Activated naive CD8-positive, alpha-beta T cell treated with anti-CD3 and anti-CD28 coated beads, Interleukin-2, amount 50 U/mL, for 24 hours (primary cell): ENCODE measurements at regions not wholly inside any gene's neighbourhood (a gene's known extent, or its start where the extent isn't known, plus 50 kb on each side); places are given as distances from the start of the nearest gene placed in this dataset.

Experiments
- ATAC-seq: fragments of 150-1000 bp; cut with Tn5 transposase; one replicate; pipeline ENCODE4 v1.10.0; 2021
- DNase-seq: peaks from one replicate; pipeline ENCODE4 v3.0.0; 2021
- H3K27ac Mint-ChIP-seq: one replicate; pipeline ENCODE4 v1.8.0; 2021; ENCODE audit warnings: mild to moderate bottlenecking, mixed read lengths
- H3K27me3 Mint-ChIP-seq: one replicate; pipeline ENCODE4 v1.8.0; 2021; ENCODE audit warnings: mixed read lengths
- H3K36me3 Mint-ChIP-seq: one replicate; pipeline ENCODE4 v1.8.0; 2021; ENCODE audit warnings: low read depth, mixed read lengths
- H3K4me1 Mint-ChIP-seq: one replicate; pipeline ENCODE4 v1.8.0; 2021; ENCODE audit warnings: mixed read lengths
- H3K4me3 Mint-ChIP-seq: one replicate; pipeline ENCODE4 v1.8.0; 2021; ENCODE audit warnings: mild to moderate bottlenecking, moderate library complexity, mixed read lengths
- H3K9me3 Mint-ChIP-seq: one replicate; pipeline ENCODE4 v1.8.0; 2021; ENCODE audit warnings: mixed read lengths

- no peaks in the 10 kb centered on the region for H3K4me1 Mint-ChIP-seq
- peaks cover 19% of the 10 kb centered on the region for H3K9me3 Mint-ChIP-seq
- DNase-seq = no peak
- no peak overlapping the region for H3K27ac Mint-ChIP-seq
- H3K36me3 Mint-ChIP-seq = no peaks in the 10 kb centered on the region
- no peaks in the 10 kb centered on the region for H3K27me3 Mint-ChIP-seq
- no peak for ATAC-seq
- H3K4me3 Mint-ChIP-seq = no peak overlapping the region
Observed at GRCh38 chr18:40652321-40652720, 1302.7 kb upstream of the PIK3C3 start.

GRCh38 chr18:40651163-40651562, 1303.9 kb upstream of the PIK3C3 start:
- H3K27ac Mint-ChIP-seq = no peak overlapping the region
- no peak overlapping the region for H3K4me3 Mint-ChIP-seq
- no peak for ATAC-seq
- H3K9me3 Mint-ChIP-seq = peaks cover 19% of the 10 kb centered on the region
- H3K27me3 Mint-ChIP-seq = no peaks in the 10 kb centered on the region
- DNase-seq = no peak
- H3K36me3 Mint-ChIP-seq = no peaks in the 10 kb centered on the region
- H3K4me1 Mint-ChIP-seq = no peaks in the 10 kb centered on the region

- Mint-ChIP-seq H3K9me3 (peaks cover 7% of the 10 kb centered on the region), H3K27ac (no peak overlapping the region), H3K4me1 (no peaks in the 10 kb centered on the region), H3K36me3 (no peaks in the 10 kb centered on the region), H3K4me3 (no peak overlapping the region), H3K27me3 (no peaks in the 10 kb centered on the region)
- DNase-seq (no peak), ATAC-seq (no peak)
Observed at GRCh38 chr18:40642692-40643229, 1312.3 kb upstream of the PIK3C3 start.

- Mint-ChIP-seq H3K27me3 (no peaks in the 10 kb centered on the region), H3K27ac (no peak overlapping the region), H3K4me1 (no peaks in the 10 kb centered on the region), H3K36me3 (no peaks in the 10 kb centered on the region), H3K4me3 (no peak overlapping the region), H3K9me3 (peaks cover 15% of the 10 kb centered on the region)
- no peak for ATAC-seq
- no peak for DNase-seq
Observed at GRCh38 chr18:40631319-40631718, 1323.7 kb upstream of the PIK3C3 start.

- H3K4me3 Mint-ChIP-seq = no peak overlapping the region
- H3K27ac Mint-ChIP-seq = no peak overlapping the region
- H3K36me3 Mint-ChIP-seq = no peaks in the 10 kb centered on the region
- ATAC-seq = no peak
- no peaks in the 10 kb centered on the region for H3K27me3 Mint-ChIP-seq
- H3K4me1 Mint-ChIP-seq = no peaks in the 10 kb centered on the region
- H3K9me3 Mint-ChIP-seq = peaks cover 11% of the 10 kb centered on the region
- DNase-seq = no peak
Observed at GRCh38 chr18:40630496-40630895, 1324.5 kb upstream of the PIK3C3 start.

- Mint-ChIP-seq H3K27ac (no peak overlapping the region), H3K9me3 (peaks cover 16% of the 10 kb centered on the region)
- no peak for ATAC-seq
Observed at GRCh38 chr18:40624959-40625358, 1330.1 kb upstream of the PIK3C3 start.

GRCh38 chr18:40613721-40614120, 1341.3 kb upstream of the PIK3C3 start:
- no peak overlapping the region for H3K4me3 Mint-ChIP-seq
- no peak for ATAC-seq
- no peaks in the 10 kb centered on the region for H3K36me3 Mint-ChIP-seq
- no peak for DNase-seq
- H3K27ac Mint-ChIP-seq = no peak overlapping the region
- H3K4me1 Mint-ChIP-seq = no peaks in the 10 kb centered on the region
- peaks cover 6% of the 10 kb centered on the region for H3K9me3 Mint-ChIP-seq
- H3K27me3 Mint-ChIP-seq = no peaks in the 10 kb centered on the region

More at GRCh38 chr18:40624959-40625358, 1330.1 kb upstream of the PIK3C3 start:
- H3K4me1 Mint-ChIP-seq = no peaks in the 10 kb centered on the region
- H3K27me3 Mint-ChIP-seq = no peaks in the 10 kb centered on the region
- H3K36me3 Mint-ChIP-seq = no peaks in the 10 kb centered on the region
- H3K4me3 Mint-ChIP-seq = no peak overlapping the region
- no peak for DNase-seq

GRCh38 chr18:40612356-40612755, 1342.7 kb upstream of the PIK3C3 start:
- H3K36me3 Mint-ChIP-seq = no peaks in the 10 kb centered on the region
- DNase-seq = no peak
- H3K4me1 Mint-ChIP-seq = no peaks in the 10 kb centered on the region
- peaks cover 12% of the 10 kb centered on the region for H3K9me3 Mint-ChIP-seq
- H3K27ac Mint-ChIP-seq = no peak overlapping the region
- ATAC-seq = no peak
- no peak overlapping the region for H3K4me3 Mint-ChIP-seq
- H3K27me3 Mint-ChIP-seq = no peaks in the 10 kb centered on the region

GRCh38 chr18:40608226-40608625, 1346.8 kb upstream of the PIK3C3 start:
- Mint-ChIP-seq H3K4me1 (no peaks in the 10 kb centered on the region), H3K9me3 (peaks cover 14% of the 10 kb centered on the region), H3K27ac (no peak overlapping the region), H3K36me3 (no peaks in the 10 kb centered on the region), H3K4me3 (no peak overlapping the region), H3K27me3 (no peaks in the 10 kb centered on the region)
- no peak for DNase-seq
- ATAC-seq = no peak

- no peaks in the 10 kb centered on the region for H3K4me1 Mint-ChIP-seq
Observed at GRCh38 chr18:40607542-40608148, 1347.4 kb upstream of the PIK3C3 start.

GRCh38 chr18:40606996-40607395, 1348.0 kb upstream of the PIK3C3 start:
- Mint-ChIP-seq H3K36me3 (no peaks in the 10 kb centered on the region), H3K27me3 (no peaks in the 10 kb centered on the region), H3K9me3 (peaks cover 17% of the 10 kb centered on the region), H3K4me3 (no peak overlapping the region), H3K27ac (no peak overlapping the region), H3K4me1 (no peaks in the 10 kb centered on the region)
- no peak for DNase-seq
- ATAC-seq = no peak

More at GRCh38 chr18:40607542-40608148, 1347.4 kb upstream of the PIK3C3 start:
- Mint-ChIP-seq H3K27ac (no peak overlapping the region), H3K4me3 (no peak overlapping the region), H3K27me3 (no peaks in the 10 kb centered on the region), H3K36me3 (no peaks in the 10 kb centered on the region), H3K9me3 (peaks cover 17% of the 10 kb centered on the region)
- no peak for DNase-seq
- ATAC-seq = no peak

- Mint-ChIP-seq H3K4me3 (no peak overlapping the region), H3K9me3 (peaks cover 4% of the 10 kb centered on the region), H3K27ac (no peak overlapping the region), H3K27me3 (no peaks in the 10 kb centered on the region), H3K36me3 (no peaks in the 10 kb centered on the region), H3K4me1 (no peaks in the 10 kb centered on the region)
- DNase-seq = no peak
- ATAC-seq = no peak
Observed at GRCh38 chr18:40583671-40584070, 1371.4 kb upstream of the PIK3C3 start.

- Mint-ChIP-seq H3K4me1 (no peaks in the 10 kb centered on the region), H3K27ac (no peak overlapping the region), H3K4me3 (no peak overlapping the region), H3K36me3 (no peaks in the 10 kb centered on the region), H3K27me3 (no peaks in the 10 kb centered on the region), H3K9me3 (peaks cover 4% of the 10 kb centered on the region)
- DNase-seq (no peak), ATAC-seq (no peak)
Observed at GRCh38 chr18:40582105-40582504, 1372.9 kb upstream of the PIK3C3 start.

GRCh38 chr18:40577981-40578365, 1377.1 kb upstream of the PIK3C3 start:
- no peak for ATAC-seq

GRCh38 chr18:40577239-40577980, 1377.6 kb upstream of the PIK3C3 start:
- no peak overlapping the region for H3K4me3 Mint-ChIP-seq
- H3K4me1 Mint-ChIP-seq = no peaks in the 10 kb centered on the region
- H3K27ac Mint-ChIP-seq = no peak overlapping the region
- no peaks in the 10 kb centered on the region for H3K27me3 Mint-ChIP-seq
- ATAC-seq = no peak
- H3K9me3 Mint-ChIP-seq = no peaks in the 10 kb centered on the region
- no peak for DNase-seq
- no peaks in the 10 kb centered on the region for H3K36me3 Mint-ChIP-seq

More at GRCh38 chr18:40577981-40578365, 1377.1 kb upstream of the PIK3C3 start:
- no peaks in the 10 kb centered on the region for H3K27me3 Mint-ChIP-seq
- H3K9me3 Mint-ChIP-seq = no peaks in the 10 kb centered on the region
- H3K4me3 Mint-ChIP-seq = no peak overlapping the region
- no peaks in the 10 kb centered on the region for H3K4me1 Mint-ChIP-seq
- DNase-seq = no peak
- no peak overlapping the region for H3K27ac Mint-ChIP-seq
- H3K36me3 Mint-ChIP-seq = no peaks in the 10 kb centered on the region
